HCT116 (cell line): ENCODE measurements at regions not wholly inside any gene's neighbourhood (a gene's known extent, or its start where the extent isn't known, plus 50 kb on each side); places are given as distances from the start of the nearest gene placed in this dataset.

Source experiments
- ATAC-seq: fragments of 200-7000 bp; cut with Tn5 transposase; 2 replicates; pipeline ENCODE4 v1.9.1; 2020; ENCODE audit warnings: mild to moderate bottlenecking, moderate library complexity
- BruUV-seq: library from RNA; stranded (reverse); fragments of 400-500 nt; replicated peaks from 2 replicates; lab custom pipeline; 2021; lab: Mats Ljungman, UMichigan
- CTCF ChIA-PET: fragments of 300-600 bp; sonication (Branson Sonifier 250); formaldehyde crosslinking; loops from one replicate; lab custom pipeline; 2021; ENCODE audit warnings: antibody characterized with exemption; lab: Charles Lee
- POLR2A ChIA-PET: fragments of 300-600, 350-600 bp; sonication (Branson Sonifier 250); formaldehyde crosslinking; loops from one replicate; lab custom pipeline; 2021; ENCODE audit warnings: antibody characterized with exemption; lab: Charles Lee
- RAD21 ChIA-PET, 2 experiments: fragments of 300-600 bp; sonication (Branson Sonifier 250); formaldehyde crosslinking; loops; one replicate each; lab custom pipeline; 2023; ENCODE audit warnings: low total read pairs in 2 of 2; ENCODE audit not compliant: uncharacterized antibody in 2 of 2, unreplicated experiment in 2 of 2, low non-redundant PET in 1 of 2; lab: Charles Lee
- DNase-seq: peaks from one replicate; pipeline ENCODE4 v3.0.0-alpha.2; 2010; ENCODE audit warnings: low read depth, low spot score
- H2AFZ ChIP-seq: fragments of 200-600 bp; shearing (Covaris generic), sonication (generic); 2 replicates; pipeline ENCODE4 v1.6.1; 2017; ENCODE audit warnings: low read depth, mixed run types, mixed read lengths, antibody characterized with exemption, low read length; ENCODE audit not compliant: poor library complexity, severe bottlenecking
- H3K27ac ChIP-seq: 2 replicates; pipeline ENCODE4 v1.5.1; 2012; ENCODE audit warnings: low read depth, low read length
- H3K27me3 ChIP-seq: fragments of 200-600 bp; sonication (generic); 2 replicates; pipeline ENCODE4 v1.6.1; 2016; ENCODE audit warnings: mixed run types, low read length, mixed read lengths; ENCODE audit not compliant: insufficient read depth
- H3K36me3 ChIP-seq, 2 experiments: fragments of 200-500 bp in 1 of 2; fragments of 200-600 bp in 1 of 2; sonication (Bioruptor generic) in 1 of 2; sonication (generic) in 1 of 2; 2 replicates each; pipeline versions ENCODE4 v1.5.1 to v1.6.1; 2014 to 2016; ENCODE audit warnings: low read length in 2 of 2, inconsistent platforms in 1 of 2, mixed read lengths in 1 of 2, mixed run types in 1 of 2; ENCODE audit not compliant: insufficient read depth in 2 of 2, control insufficient read depth in 1 of 2
- H3K4me1 ChIP-seq, 2 experiments: fragments of 200-600 bp in 1 of 2; sonication (generic) in 1 of 2; 2 replicates each; pipeline versions ENCODE4 v1.5.1 to v1.6.1; 2012 to 2017; ENCODE audit warnings: low read length in 2 of 2, inconsistent platforms in 1 of 2, mild to moderate bottlenecking in 1 of 2, mixed read lengths in 1 of 2, mixed run types in 1 of 2, moderate library complexity in 1 of 2; ENCODE audit not compliant: insufficient read depth in 2 of 2, control insufficient read depth in 1 of 2
- H3K4me2 ChIP-seq: fragments of 200-600 bp; sonication (generic); 2 replicates; pipeline ENCODE4 v1.6.1; 2017; ENCODE audit warnings: mixed run types, low read length, mixed read lengths
- H3K4me3 ChIP-seq, 2 experiments: fragments of 200-600 bp in 1 of 2; sonication (generic) in 1 of 2; replicated peaks in 1 of 2; 2 replicates each; pipeline ENCODE4 v1.5.1; 2011 to 2016; ENCODE audit warnings: low read length in 2 of 2, control low read depth in 1 of 2, low read depth in 1 of 2, mild to moderate bottlenecking in 1 of 2, mixed read lengths in 1 of 2, mixed run types in 1 of 2
- H3K79me2 ChIP-seq: fragments of 200-600 bp; sonication (generic); 2 replicates; pipeline ENCODE4 v1.6.1; 2017; ENCODE audit warnings: mild to moderate bottlenecking, mixed run types, low read length, moderate library complexity, mixed read lengths; ENCODE audit not compliant: insufficient read depth
- H3K9ac ChIP-seq: fragments of 200-600 bp; sonication (generic); 2 replicates; pipeline ENCODE4 v1.6.1; 2016; ENCODE audit warnings: low read length, mixed read lengths
- H3K9me2 ChIP-seq: fragments of 200-600 bp; sonication (generic), shearing (Covaris generic); 2 replicates; pipeline ENCODE4 v1.6.1; 2017; ENCODE audit warnings: mixed run types, mild to moderate bottlenecking, moderate library complexity; ENCODE audit not compliant: insufficient read depth
- H3K9me3 ChIP-seq, 2 experiments: fragments of 200-500 bp in 1 of 2; fragments of 200-600 bp in 1 of 2; sonication (Bioruptor generic) in 1 of 2; sonication (generic) in 1 of 2; 2 replicates each; pipeline ENCODE4 v1.6.1; 2014 to 2017; ENCODE audit warnings: low read length in 2 of 2, mixed read lengths in 2 of 2, inconsistent platforms in 1 of 2, low read depth in 1 of 2, mild to moderate bottlenecking in 1 of 2, mixed run types in 1 of 2, moderate library complexity in 1 of 2; ENCODE audit not compliant: control insufficient read depth in 1 of 2, insufficient read depth in 1 of 2
- H4K20me1 ChIP-seq: fragments of 200-600 bp; sonication (generic), shearing (Covaris generic); 2 replicates; pipeline ENCODE4 v1.6.1; 2017; ENCODE audit warnings: mixed run types, mild to moderate bottlenecking, moderate library complexity; ENCODE audit not compliant: insufficient read depth
- CTCF ChIP-seq, 3 experiments: fragments of 200-600 bp in 1 of 3; sonication (generic) in 1 of 3; IDR thresholded peaks in 2 of 3; conservative IDR thresholded peaks in 1 of 3; 2 replicates each; pipeline ENCODE4 v1.5.1; 2012 to 2017; ENCODE audit warnings: low read depth in 2 of 3, low read length in 2 of 3, antibody characterized with exemption in 1 of 3, borderline replicate concordance in 1 of 3, control low read depth in 1 of 3, mild to moderate bottlenecking in 1 of 3, mixed read lengths in 1 of 3, mixed run types in 1 of 3, moderate library complexity in 1 of 3; ENCODE audit not compliant: insufficient read depth in 1 of 3
- ELF1 ChIP-seq: IDR thresholded peaks from 2 replicates; pipeline ENCODE4 v1.6.1; 2012; ENCODE audit warnings: low read depth, borderline replicate concordance
- FOSL1 ChIP-seq: IDR thresholded peaks from 2 replicates; pipeline ENCODE4 v1.6.1; 2012; ENCODE audit warnings: low read depth
- JUND ChIP-seq: IDR thresholded peaks from 2 replicates; pipeline ENCODE4 v1.6.1; 2012
- MAX ChIP-seq: IDR thresholded peaks from 2 replicates; pipeline ENCODE4 v1.6.1; 2012
- POLR2A ChIP-seq: IDR thresholded peaks from 2 replicates; pipeline ENCODE4 v1.7.0; 2011; ENCODE audit warnings: borderline replicate concordance; ENCODE audit not compliant: insufficient read depth, insufficient read length; ENCODE audit errors: extremely low read depth
- RAD21 ChIP-seq: IDR thresholded peaks from 2 replicates; pipeline ENCODE4 v1.6.1; 2012; ENCODE audit warnings: low read depth, mild to moderate bottlenecking
- REST ChIP-seq: IDR thresholded peaks from 2 replicates; pipeline ENCODE4 v1.6.1; 2012; ENCODE audit warnings: low read depth
- SIN3A ChIP-seq: IDR thresholded peaks from 2 replicates; pipeline ENCODE4 v1.6.1; 2012; ENCODE audit warnings: low read depth
- YY1 ChIP-seq: IDR thresholded peaks from 2 replicates; pipeline ENCODE4 v1.6.1; 2011; ENCODE audit warnings: low read length, low read depth, moderate library complexity, mild to moderate bottlenecking; ENCODE audit not compliant: insufficient replicate concordance; ENCODE audit errors: extremely low read depth
- ZNF274 ChIP-seq: fragments of 200-500 bp; sonication (Bioruptor generic); IDR thresholded peaks from 2 replicates; pipeline ENCODE4 v1.6.1; 2014; ENCODE audit warnings: mild to moderate bottlenecking, low read depth, low read length, inconsistent platforms
- intact Hi-C: fragments of 100-400 bp; cut with micrococcal nuclease; formaldehyde crosslinking; loops from 2 replicates; pipeline ENCODE4 v1.10.0; 2022

GRCh38 chr17:6915620-6916019, 80.2 kb upstream of the ALOX12 start:
- Histone ChIP-seq H3K36me3 (0 out of 4 replicates have a peak, but pooled peaks cover 0 to 10% of the 10 kb centered on the region in 2 experiments), H3K9me3 (no peaks in the 10 kb centered on the region), H3K27me3 (no peaks in the 10 kb centered on the region), H4K20me1 (no peaks in the 10 kb centered on the region), H3K4me1 (no peaks in the 10 kb centered on the region), H3K9me2 (no peaks in the 10 kb centered on the region), H3K9ac (no peak overlapping the region), H3K79me2 (no peaks in the 10 kb centered on the region), H3K4me3 (no peak overlapping the region), H2AFZ (no peak overlapping the region), H3K4me2 (no peak overlapping the region), H3K27ac (no peak overlapping the region)
- CTCF ChIA-PET = interaction anchor here (0.9 kb wide), 1 partner anchor 89 kb away, joined by 3 read pairs; no protein-coding TSS in a partner anchor
- TF ChIP-seq REST (no peak), JUND (no peak), ZNF274 (no peak), YY1 (no peak), RAD21 (no peak), SIN3A (no peak), CTCF (IDR thresholded peaks at IDR 0.05 in 2 of 3, conservative IDR thresholded peaks at IDR 0.05 in 1 of 3; ENCODE audit: borderline replicate concordance in 1 of 3, insufficient read depth in 1 of 3, low read depth in 2 of 3, low read length in 2 of 3) (no peak), ELF1 (no peak), FOSL1 (no peak), POLR2A (no peak), MAX (no peak)
- BruUV-seq = no TSS peak
- RAD21 ChIA-PET = no interaction called here
- ATAC-seq (no peak), DNase-seq (no peak)
- POLR2A ChIA-PET = no interaction called here
- intact Hi-C loops = no loop called here
